Islet precursor cell (in vitro differentiated cells): ENCODE measurements at regions not wholly inside any gene's neighbourhood (a gene's known extent, or its start where the extent isn't known, plus 50 kb on each side); places are given as distances from the start of the nearest gene placed in this dataset.
"Not testable (repeated sequence)": the region's sequence is repeated elsewhere in the genome, so short reads cannot be mapped to it uniquely, and the experiment has no call there.

Source experiments
- DNase-seq: peaks from one replicate; pipeline ENCODE4 v3.0.0-alpha.2; 2018

DNA sequence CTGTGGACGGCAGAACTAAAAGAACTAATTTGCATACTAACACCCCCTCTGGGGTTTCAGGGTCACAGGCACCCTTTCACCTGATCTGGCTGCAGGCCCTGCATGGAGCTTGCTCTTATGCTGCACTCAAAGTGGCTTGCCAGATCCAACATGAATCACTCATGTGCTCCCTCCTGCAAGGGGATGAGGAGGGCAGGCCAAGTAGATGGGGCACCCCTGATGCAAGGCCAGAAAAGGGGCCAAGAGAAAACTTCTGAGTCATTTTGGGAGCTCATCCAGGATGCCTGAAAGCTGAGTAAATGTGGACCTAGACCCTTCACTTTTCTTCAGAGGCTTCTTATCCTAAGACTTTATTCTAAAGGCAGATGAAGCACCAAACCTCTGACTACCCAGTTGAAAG, 558.5 kb upstream of the PTGER4 start:
- no peak for DNase-seq

DNA sequence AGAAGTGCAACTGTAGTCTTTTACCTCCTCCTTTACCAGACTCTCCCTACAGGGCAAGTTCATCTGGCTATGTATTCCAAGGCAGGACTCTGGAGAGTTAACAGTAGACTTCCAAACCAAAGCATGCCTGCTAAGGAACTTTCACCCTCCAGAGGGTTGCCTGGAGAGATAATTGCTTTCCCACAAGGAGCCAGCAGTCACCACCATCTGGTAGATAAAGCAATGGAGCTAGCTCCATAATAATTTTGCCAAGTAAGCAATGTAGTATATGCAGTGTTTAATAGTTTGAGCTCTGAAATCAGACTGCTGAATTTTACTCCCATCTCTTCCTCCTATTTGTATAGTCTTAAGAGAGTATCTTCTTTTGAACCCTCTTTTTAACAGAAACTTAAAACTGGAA, 566.8 kb upstream of the PTGER4 start:
- DNase-seq, result no peak

DNA sequence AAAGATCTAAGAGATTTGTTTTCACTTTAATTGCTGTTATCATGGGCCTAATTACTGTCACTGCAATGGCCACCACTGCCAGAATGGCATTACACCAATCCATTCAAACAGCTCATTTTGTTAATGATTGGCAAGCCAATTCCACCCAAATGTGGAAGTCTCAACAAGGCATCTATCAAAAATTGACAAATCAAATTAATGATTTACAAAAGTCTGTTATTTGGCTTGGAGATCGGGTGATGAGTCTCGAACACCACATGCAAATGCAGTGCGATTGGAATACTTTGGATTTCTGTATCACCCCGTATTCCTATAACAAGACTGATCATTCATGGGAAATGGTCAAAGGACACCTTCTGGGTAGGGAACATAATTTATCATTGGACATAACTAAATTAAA, 568.7 kb upstream of the PTGER4 start:
- not testable (repeated sequence) for DNase-seq

DNA sequence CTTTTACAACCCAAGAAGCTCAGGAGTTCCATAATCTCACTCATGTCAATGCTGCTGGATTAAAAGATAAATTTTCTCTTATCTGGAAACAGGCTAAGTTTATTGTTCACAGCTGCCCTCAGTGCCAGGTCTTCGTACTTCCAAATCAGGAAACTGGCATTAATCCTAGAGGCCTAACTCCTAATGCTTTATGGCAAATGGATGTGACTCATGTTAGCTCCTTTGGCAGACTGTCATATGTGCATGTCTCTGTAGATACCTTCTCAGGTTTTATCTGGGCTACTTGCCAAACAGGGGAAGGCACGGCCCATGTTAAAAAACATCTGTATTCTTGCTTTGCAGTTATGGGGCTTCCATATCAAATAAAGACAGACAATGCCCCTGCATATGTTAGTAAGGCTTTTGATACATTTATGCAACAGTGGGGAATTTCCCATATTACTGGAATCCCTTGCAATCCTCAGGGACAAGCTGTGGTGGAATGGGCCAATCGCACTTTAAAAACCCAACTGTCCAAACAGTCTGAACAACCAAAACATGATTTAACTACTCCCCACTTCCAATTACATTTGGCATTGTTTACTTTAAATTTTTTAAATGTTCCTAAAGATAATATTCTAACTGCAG, 570.8 kb upstream of the PTGER4 start:
- not testable (repeated sequence) for DNase-seq

DNA sequence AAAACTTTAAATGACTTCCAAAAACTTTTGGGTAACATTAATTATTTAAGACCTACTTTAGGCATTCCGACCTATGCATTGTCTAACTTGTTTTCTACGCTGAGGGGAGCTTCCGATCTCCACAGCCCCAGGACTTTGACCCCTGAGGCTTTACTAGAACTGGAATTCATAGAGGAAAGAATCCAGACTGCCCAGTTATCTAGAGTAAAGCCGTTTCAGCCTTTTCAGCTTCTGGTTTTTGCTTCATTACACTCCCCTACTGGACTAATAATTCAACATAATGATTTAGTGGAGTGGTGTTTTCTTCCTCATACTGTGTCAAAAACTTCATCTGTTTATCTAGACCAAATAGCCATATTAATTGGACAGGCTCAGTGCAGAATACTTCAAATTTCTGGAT, 571.9 kb upstream of the PTGER4 start:
- DNase-seq, result not testable (repeated sequence)

DNA sequence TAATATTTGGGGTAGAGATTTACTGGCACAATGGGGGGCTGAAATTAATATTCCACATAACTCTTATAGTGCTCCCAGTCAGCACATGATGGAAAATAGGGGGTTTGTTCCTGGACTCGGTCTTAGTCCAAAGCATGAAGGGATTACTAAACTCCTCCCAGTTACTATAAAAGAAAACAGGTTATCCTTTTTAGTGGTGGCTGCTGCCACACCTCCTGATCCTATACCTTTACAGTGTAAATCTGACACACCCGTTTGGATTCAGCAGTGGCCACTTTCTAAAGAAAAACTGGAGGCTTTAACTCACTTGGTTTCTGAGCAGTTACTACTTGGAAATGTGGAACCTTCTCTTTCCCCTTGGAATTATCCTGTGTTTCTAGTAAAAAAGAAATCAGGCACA, 572.9 kb upstream of the PTGER4 start:
- no peak for DNase-seq

DNA sequence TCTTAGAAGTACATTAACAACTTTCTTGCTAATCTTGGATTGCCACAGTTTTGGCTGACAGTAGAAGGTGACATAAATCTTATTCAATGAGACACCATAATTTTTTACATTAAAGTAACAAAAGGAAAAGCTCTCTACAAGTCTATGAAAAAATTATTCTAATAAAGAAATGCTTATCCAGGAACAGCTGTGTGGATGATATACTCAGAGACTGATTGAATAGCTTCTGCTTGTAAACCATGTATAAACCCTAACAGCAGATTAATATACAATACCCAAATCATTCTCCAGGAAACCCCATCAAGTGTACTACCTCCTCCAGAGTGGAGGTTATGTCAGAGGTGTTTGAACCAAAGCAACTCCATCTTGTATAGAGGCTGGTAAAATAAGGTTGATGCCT, 581.4 kb upstream of the PTGER4 start:
- DNase-seq, result no peak

DNA sequence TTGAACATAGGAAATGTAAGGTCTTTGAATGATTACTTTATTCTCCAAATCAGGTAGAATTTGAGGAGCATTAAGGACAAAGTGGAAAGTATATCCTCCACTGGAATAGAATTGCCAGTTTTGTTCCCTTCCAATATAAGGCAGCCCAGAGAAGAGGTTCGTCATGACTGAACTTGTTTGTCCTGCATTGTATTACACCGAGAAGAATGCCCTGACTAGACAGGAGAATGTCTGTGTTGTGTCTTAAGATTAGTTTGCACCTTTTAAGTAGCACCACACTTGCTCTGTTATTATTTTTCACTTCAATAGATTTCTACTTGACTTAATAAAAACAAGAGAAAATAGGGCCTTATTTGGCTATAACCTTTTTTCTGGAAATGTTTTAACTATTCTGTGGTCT, 586.2 kb upstream of the PTGER4 start:
- no peak for DNase-seq

DNA sequence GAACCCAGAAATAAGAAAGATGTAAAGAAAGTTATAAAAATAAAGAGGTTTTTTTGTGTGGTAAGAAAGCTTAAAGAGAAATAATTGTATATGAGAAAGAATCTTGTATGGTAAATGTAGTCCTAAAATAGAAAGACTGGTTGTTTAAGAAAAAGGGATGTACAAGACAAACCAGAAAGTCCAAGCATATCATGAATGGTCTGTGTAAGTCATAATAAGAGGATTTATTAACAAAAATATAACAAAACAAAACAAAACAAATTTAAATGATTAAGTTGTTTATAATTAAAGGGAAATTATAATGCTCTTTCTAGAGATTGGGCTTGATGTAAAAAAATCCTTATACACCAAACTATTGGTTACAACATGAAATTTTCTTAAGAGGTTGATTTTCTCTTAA, 590.4 kb upstream of the PTGER4 start:
- no peak for DNase-seq

DNA sequence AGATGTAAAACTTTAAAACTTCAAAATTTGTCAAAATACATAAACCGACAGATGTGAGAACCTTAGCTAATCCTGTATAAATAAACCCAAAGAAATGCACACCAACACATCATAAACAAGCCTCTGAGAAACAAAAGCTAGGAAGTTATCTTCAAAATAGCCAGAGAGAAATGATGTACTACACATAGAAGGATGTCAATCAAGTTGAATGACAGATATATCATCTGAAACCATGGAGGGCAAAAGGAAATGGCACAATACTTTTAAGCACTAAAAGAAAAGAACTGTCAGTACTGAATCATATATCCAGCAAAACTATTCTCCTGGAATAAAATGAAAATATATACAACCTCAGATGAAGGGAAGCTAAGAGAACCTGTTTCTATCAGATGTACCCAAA, 595.1 kb upstream of the PTGER4 start:
- DNase-seq, result no peak

DNA sequence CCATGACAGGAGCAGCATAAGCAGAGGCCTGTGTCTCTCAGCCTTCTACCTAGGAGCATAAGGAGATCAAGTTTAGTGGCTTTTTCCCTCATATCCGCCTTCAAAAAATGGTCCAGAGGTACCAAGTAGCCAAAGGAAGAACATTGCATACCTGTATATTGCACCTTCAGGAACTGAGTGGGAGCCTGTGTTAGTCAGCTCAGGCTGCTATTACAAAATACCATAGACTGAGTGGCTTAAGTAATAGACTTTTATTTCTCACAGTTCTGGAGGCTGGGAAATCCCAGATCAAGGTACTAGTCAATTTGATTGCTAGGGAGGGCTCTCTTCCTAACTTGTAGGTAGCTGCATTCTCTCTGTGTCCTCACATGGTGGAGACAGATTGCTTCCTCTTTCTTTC, 597.4 kb upstream of the PTGER4 start:
- no peak for DNase-seq

DNA sequence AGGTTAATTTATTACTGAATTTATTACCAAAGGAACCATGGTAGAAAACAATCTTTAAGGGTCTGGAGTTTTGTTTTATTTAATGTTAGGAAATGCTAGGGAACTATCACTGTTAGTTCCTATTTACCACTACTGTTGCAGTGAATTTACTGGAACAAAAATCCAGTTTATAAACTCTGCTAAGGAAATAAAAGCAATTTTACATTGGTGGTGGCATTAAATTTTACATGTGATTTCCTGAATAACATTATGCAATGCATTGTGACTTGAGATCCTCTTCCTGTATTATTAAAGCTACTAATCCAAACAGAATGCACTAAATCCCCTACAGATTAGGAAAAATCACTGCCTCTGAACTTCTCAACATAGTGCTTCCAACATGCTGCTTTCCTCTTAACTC, 599.5 kb upstream of the PTGER4 start:
- DNase-seq, result no peak

DNA sequence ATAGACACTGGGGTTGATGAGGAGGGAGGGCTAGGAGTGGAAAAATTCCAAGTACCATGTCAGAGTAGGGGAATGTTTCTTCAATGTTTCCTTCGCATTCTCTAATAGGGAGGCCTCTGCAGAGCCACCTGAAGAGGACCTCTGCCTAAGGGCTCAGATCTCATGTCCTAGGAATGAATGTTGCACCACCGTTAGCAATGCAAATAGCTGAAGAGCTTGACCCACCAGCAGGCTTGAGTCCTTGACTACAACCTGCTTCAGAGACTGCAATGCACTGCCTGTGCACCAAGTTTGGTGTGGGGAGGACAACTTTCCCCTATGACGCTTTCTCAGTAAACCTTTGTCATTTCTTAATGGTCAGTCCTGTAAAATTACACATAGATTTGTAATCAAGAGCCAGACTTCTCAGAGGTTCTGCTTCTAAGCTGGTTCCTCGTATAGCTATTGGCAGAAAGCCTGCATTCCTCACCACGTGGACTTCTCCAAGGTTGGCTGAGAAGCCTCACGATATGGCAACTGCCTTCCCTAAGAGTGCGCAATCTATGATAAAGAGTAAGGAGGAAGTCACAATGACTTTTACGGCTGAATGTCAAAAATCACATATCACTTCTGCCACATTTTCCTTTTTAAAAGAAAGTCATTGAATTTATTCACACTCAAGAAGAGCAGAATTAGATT, 600.7 kb upstream of the PTGER4 start:
- DNase-seq, result no peak

DNA sequence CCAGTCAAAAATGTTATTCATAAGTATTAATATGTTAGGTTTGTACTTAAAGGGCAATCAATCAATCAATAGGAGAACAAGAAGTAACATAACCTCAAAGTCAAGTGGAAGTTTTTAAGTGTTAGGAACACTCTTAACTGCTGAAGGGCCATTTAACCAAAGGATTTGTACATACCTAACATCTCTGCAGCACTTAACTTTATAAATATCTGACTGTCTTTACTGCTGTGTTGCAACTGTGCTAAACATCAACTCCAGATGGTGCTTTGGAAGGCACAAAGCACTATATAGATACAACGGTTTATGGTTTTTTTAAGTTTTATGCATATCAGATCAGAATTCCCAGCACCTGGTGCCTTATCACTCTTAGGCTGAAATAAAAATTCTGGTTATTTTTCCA, 604.9 kb upstream of the PTGER4 start:
- DNase-seq, result no peak

DNA sequence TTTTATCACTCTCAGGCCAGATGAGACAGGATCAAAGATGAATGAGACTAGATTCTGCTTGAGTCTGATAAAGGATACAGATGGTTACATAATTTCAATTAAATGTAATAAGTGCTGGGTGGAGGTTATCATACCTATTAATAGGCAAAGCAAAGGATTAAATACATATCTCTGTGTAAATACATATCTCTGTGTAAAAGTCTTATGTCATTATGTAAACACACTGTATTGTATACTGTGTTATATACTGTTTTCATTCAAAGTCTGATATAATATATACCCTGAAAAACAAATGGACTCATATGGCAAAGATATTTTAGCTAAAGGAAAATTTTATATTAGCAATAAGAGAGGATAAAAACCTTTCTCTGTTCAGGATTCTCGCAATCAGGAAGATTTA, 605.8 kb upstream of the PTGER4 start:
- no peak for DNase-seq

DNA sequence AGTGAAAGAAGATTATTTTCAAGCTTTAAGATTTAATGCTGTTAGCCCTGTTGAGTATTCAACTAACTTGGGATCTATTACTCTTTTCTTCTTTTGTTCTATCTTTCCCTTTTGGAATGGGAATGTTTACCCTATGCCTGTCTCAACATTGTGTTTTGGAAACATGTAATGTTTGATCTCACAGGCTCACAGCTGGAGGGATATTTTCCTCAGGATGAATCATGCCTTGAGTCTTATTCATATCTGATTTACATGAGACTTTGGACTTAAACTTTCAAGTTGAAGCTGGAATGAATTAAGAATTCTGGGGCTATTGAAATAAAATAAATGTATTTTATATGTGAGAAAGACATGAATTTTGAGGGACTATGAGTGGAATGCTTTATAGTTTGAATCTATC, 607.8 kb upstream of the PTGER4 start:
- DNase-seq, result no peak

DNA sequence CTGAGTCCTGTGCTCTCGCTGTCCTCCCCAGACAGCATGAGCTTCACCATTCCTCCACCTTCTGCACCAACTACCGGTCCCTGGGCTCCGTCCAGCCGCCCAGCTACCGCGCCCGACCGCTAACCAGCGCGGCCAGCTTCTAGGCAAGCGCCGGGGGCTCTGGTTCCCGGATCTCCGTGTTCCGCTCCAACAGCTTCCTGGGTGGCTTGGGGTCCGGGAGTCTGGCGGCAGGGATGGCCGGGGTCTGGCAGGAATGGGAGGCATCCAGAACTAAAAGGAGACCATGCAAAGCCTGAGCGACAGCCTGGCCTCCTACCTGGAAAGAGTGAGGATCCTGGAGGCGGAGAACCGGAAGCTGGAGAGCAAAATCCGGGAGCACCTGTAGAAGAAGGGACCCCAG, 613.1 kb upstream of the PTGER4 start:
- DNase-seq, result no peak

DNA sequence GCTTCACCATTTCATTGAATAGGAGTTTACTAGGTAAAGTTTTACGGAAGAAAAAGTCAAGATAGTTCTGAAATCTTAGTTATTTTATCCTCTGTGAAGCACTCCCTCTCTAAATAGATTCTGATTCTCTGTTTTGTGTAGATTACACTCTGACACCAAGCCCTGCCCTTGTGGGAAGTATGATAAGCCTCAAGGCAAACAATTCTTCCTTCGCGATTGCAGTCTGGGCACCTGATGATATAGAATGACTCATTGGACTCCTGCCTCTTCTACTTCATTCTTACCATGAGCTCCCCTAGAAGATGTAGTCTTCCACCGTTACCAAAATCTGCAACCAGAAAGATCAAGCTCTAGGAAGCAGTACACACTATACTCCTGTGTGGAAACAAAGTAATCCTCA, 626.9 kb upstream of the PTGER4 start:
- no peak for DNase-seq

DNA sequence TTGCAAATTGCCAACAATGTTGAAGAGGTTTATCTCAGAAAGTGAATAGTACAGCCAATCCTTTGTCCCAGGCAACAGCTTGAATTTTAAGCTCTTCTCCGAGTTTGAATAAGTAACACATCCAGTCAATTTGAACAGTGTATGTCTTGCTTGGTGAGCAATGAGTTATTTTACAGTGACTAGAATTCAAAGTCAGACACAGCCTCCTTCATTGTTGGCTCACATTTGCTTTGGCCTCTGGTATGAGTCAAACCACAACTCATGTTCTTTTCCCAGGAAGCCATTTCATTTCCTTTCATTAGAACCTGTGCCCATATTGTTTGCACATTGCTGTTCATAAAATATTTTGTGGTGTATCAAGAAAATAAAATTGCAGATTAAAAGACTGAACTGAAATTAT, 622.0 kb upstream of the DAB2 start:
- DNase-seq, result no peak

DNA sequence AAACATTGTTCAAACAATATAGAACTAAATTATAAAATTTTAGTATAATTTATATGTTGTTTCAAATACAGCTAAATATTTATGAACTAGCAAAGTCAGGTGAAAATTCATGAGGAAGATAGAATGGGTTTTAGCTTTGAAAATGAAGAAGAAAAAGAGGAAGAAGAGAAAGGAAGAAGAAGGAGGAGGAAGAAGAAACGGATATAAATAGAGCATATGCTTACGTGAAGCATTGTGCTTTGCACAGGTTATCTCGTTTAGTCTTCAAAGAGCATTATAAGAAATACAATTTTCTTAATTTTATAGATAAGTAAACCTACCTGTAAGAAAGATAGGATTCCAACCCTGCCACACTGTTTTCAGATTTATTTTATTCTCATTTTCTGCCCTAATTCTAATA, 620.6 kb upstream of the DAB2 start:
- DNase-seq, result no peak

DNA sequence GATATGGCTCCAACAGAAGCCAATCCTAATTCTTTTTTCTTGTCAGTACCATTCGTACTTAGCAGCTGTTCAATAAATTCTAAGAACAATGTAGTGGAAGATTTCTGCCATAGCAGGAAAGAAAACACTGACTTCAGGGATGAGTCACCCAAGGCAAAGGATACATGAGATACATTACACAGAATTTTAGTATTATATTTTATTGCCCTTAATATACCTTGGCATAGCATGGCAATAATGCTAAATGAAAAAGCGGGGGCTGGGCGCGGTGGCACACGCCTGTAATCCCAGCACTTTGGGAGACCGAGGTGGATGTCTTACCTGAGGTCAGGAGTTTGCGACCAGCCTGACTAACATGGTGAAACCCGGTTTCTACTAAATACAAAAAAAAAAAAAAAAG, 619.1 kb upstream of the DAB2 start:
- no peak for DNase-seq

DNA sequence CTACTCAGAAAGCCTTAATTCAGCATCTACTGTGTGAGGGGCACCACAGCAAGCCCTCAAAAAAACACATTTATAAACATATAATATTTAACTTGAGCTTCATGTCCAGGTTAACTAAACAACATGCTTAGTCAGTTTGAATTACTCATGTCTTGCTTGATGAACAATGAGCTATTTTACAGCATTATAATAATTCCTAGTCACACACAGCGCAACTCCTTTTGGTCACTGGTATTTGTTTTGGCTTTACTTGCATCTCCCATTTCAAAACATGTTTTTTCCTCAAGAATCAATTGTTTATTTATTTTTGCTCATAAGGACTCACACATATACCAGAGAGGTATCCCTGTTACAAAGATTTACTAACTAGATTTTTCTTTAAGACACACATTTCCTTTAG, 616.7 kb upstream of the DAB2 start:
- no peak for DNase-seq

DNA sequence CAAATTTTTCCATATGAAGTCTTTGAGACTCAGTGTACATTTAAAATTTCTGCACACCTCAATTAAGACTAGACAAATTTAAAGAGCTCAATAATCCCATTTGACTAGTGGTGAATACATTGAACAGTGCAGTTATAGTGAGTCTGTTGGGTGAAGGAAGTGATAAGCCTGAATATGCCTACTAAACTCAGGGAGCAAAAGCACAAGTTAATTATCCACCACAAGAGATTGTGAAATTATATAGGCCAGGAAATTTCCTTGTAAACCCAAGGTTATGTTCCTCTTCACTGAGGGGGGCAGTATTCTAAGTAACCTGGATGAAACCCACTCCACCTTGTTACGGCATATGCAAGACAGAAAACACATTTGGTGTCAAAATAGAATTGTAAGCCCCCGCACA, 612.9 kb upstream of the DAB2 start:
- no peak for DNase-seq

DNA sequence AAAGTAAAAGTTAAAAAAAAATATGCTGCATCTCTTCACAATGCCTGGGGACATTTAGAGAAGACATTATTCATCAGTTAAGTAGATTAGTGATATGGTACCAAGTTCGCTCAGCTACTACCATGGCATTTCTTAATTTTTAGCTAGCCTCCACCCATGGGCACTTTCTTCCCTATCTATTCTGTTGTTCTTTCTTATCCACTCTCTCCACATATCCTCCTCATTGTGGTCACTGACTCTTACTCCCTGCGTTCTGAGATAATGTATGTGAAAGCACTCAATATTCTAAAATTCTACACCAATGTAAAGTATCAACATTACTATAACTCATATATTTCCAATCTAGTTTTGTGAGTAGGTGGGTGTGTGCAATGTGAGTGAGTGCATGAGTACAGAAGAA, 609.7 kb upstream of the DAB2 start:
- DNase-seq, result no peak

DNA sequence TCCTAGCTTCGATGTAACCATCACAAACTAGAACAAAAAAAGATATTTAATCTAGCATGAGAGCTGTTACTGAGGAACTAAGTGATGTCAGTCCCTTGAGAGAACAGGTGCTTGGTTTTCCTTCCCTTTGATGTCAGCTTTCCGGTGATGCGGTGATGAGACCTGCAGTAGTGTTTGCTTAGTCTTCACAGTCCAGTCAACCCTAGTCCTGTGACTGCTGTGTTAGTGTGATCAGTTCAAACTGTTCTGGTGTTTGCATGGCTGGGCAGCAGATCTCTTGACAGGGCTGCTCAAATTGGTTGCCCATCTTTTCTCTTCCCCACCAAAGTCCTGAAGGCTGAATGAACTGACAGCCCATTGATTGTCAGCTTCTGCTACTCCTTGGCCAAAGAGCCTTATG, 608.6 kb upstream of the DAB2 start:
- DNase-seq, result no peak
